CD4-positive, alpha-beta T cell treated with Interleukin-17A for 1 hour (primary cell): ENCODE measurements at regions not wholly inside any gene's neighbourhood (a gene's known extent, or its start where the extent isn't known, plus 50 kb on each side); places are given as distances from the start of the nearest gene placed in this dataset.
"Not testable (repeated sequence)": the region's sequence is repeated elsewhere in the genome, so short reads cannot be mapped to it uniquely, and the experiment has no call there.

Source experiments
- DNase-seq: peaks from one replicate; pipeline ENCODE4 v3.0.0-alpha.2; 2020

- DNase-seq: no peak
These were observed 85.3 kb upstream of the SLC22A23 start for GRCh38 chr6:3542032-3542640.

GRCh38 chr6:3541006-3541585, 84.2 kb upstream of the SLC22A23 start:
- DNase-seq: no peak

GRCh38 chr6:3540253-3540820, 83.5 kb upstream of the SLC22A23 start:
- DNase-seq: no peak

- DNase-seq: no peak
These were observed 81.7 kb upstream of the SLC22A23 start for GRCh38 chr6:3538536-3538935.

- no peak for DNase-seq
These were observed 80.1 kb upstream of the SLC22A23 start for GRCh38 chr6:3536901-3537300.

GRCh38 chr6:3535776-3536435, 79.1 kb upstream of the SLC22A23 start:
- no peak for DNase-seq

GRCh38 chr6:3535033-3535775, 78.4 kb upstream of the SLC22A23 start:
- no peak for DNase-seq

GRCh38 chr6:3534599-3534998, 77.7 kb upstream of the SLC22A23 start:
- no peak for DNase-seq

- no peak for DNase-seq
These were observed 77.1 kb upstream of the SLC22A23 start for GRCh38 chr6:3533981-3534380.

- DNase-seq: no peak
These were observed 75.6 kb upstream of the SLC22A23 start for GRCh38 chr6:3532296-3532916.

GRCh38 chr6:3531481-3531880, 74.6 kb upstream of the SLC22A23 start:
- DNase-seq: no peak

GRCh38 chr6:3530515-3530914, 73.7 kb upstream of the SLC22A23 start:
- DNase-seq: no peak

GRCh38 chr6:3529721-3530120, 72.9 kb upstream of the SLC22A23 start:
- DNase-seq: no peak

GRCh38 chr6:3529232-3529631, 72.4 kb upstream of the SLC22A23 start:
- no peak for DNase-seq

- DNase-seq: not testable (repeated sequence)
These were observed 71.3 kb upstream of the SLC22A23 start for GRCh38 chr6:3528081-3528671.

GRCh38 chr6:3527651-3527977, 70.8 kb upstream of the SLC22A23 start:
- no peak for DNase-seq

GRCh38 chr6:3526962-3527650, 70.3 kb upstream of the SLC22A23 start:
- DNase-seq: no peak

GRCh38 chr6:3525915-3526314, 69.1 kb upstream of the SLC22A23 start:
- no peak for DNase-seq

- no peak for DNase-seq
These were observed 67.6 kb upstream of the SLC22A23 start for GRCh38 chr6:3524456-3524855.

- DNase-seq: no peak
These were observed 67.1 kb upstream of the SLC22A23 start for GRCh38 chr6:3523966-3524365.

GRCh38 chr6:3523271-3523670, 66.4 kb upstream of the SLC22A23 start:
- DNase-seq: no peak
